GM21825 (cell line): ENCODE measurements at regions not wholly inside any gene's neighbourhood (a gene's known extent, or its start where the extent isn't known, plus 50 kb on each side); places are given as distances from the start of the nearest gene placed in this dataset.
A peak's percentile ranks its signal among the peaks of the same experiment; 100 is the strongest.
"Not testable (repeated sequence)": the region's sequence is repeated elsewhere in the genome, so short reads cannot be mapped to it uniquely, and the experiment has no call there.

Source experiments
- ATAC-seq: cut with Tn5 transposase; IDR thresholded peaks from one replicate; pipeline ENCODE4 v1.9.1; 2021; ENCODE audit warnings: mild to moderate bottlenecking, moderate library complexity; ENCODE audit not compliant: unreplicated experiment

DNA sequence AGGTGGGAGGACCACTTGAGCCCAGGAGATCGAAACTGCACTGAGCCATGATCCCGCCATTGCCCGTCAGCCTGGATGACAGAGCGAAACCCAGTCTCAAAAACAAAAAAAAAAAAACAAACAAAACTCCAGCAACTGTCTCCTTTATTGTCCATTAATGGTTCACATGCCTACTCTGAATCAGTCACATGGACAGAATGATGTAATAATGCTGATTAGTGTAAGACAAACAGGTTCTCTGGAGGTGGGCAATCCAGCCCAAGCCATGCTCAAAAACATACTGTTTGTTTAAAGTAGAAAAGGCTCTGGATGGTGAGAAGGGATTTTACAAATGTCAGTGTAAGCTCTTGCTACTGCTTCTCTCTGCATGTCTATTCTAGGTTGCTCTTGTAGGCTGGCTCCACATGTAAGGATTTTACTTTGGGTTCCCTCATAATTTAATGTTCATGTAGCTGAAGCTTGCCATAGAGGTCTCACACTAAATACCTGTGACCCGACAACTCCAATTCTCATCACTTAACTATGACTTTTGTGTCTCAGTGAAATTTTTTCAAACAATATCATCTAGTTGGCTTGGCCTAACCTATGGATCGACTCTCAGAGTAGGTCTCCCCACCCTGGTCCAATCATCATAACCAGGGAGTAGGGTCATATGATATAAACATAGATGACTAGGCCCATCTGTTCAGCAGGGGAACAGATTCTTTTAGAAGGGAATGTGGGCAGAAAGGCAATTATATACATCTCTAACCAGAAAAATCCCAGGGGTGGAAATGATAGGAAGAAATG lies 83.9 kb upstream of the SLC39A10 start:
- ATAC-seq = no peak

GRCh38 chr2:195570329-195570728 lies 86.7 kb upstream of the SLC39A10 start:
- ATAC-seq = no peak

- ATAC-seq = no peak
Measured at GRCh38 chr2:195569255-195569654, 87.8 kb upstream of the SLC39A10 start.

DNA sequence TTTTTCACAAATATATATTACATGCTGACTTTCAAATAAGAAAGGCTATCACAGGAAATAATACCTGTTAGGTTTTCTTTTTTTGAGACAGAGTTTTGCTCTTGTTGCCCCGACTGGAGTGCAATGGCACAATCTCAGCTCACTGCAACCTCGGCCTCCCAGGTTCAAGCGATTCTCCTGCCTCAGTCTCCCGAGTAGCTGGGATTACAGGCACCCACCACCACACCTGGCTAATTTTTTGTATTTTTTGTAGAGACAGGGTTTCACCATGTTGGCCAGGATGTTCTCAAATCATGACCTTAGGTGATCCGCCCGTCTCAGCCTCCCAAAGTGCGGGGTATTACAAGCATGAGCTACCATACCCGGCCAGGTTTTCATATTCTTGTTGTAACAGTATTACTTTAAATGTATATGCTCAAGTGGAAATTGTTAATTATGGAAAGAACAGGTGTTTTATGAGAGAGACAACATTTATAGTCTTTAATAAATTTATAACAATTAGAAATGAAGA lies 92.3 kb upstream of the SLC39A10 start:
- not testable (repeated sequence) for ATAC-seq

DNA sequence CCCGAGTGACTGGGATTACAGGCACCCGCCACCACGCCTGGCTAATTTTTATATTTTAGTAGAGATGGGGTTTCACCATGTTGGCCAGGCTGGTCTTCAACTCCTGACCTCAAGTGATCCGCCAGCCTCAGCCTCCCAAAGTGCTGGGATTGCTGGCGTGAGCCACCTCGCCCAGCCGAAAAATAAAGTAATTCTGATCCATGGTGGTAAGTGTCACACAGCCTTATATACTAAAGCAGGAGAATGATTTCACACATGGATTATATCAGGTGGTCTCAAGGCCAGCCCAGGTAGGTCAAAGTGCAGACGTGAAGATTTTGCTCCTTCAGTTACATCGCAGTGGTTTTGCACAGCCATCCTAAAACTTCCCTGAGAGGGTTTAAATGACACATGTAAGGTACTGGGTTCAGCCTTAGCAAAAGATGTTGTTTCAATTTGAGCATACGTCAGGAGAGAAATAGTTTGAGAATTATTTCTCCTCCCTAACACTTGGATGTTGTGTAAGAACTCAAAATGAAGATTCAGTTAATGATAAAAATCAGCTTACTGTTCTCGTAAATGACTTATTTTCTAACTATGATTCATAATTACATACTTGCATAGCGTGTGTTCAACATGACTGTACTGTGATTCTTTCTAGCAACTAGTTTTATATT lies 93.0 kb upstream of the SLC39A10 start:
- ATAC-seq = no peak

DNA sequence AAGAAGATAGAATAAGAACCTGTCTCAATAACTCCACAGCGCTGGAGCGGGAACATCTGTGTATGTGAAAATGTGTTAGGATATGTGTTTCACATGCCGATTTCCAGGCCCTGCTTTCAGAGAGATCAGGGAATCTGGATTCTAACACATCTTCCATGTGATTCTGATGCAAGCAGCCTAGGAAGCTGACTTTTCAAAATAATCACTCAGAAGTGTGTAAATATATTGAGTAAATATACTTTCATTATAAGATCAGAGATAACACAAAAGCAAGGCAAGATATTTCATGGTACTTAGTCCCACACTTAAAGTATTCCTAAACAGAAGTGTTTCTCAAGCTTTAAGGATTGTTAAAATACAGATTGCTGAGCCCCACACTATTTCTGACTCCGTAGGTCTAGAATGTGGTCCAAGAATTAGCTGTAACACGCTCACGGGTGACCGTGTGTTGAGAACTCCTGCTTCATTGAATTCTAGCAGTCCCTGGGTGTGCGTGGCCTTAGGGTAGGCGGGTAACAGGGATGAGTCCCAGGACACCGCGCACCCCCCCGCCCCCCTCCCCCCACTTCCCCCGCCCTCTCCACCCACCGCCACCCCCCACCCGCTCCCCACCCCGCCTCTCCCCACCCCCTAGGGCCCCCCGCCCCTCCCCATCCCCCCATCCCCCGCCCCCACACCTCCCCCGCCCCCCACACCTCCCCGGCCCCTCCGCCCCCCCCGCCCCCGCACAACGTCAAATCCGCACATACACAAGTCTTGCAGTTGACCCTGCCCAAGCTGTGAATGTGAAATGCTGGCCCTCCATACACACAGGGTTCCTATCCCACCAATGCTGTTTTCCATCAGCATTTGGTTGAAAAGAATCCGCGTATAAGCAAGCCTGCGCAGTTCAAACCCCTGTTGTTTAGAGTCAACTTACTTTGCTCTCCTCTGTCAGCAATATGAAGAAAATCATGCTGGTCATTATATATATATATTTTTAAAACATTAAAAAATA lies 94.2 kb upstream of the SLC39A10 start:
- no peak for ATAC-seq

GRCh38 chr2:195561116-195561921 lies 95.7 kb upstream of the SLC39A10 start:
- peak; percentile 52 for ATAC-seq

DNA sequence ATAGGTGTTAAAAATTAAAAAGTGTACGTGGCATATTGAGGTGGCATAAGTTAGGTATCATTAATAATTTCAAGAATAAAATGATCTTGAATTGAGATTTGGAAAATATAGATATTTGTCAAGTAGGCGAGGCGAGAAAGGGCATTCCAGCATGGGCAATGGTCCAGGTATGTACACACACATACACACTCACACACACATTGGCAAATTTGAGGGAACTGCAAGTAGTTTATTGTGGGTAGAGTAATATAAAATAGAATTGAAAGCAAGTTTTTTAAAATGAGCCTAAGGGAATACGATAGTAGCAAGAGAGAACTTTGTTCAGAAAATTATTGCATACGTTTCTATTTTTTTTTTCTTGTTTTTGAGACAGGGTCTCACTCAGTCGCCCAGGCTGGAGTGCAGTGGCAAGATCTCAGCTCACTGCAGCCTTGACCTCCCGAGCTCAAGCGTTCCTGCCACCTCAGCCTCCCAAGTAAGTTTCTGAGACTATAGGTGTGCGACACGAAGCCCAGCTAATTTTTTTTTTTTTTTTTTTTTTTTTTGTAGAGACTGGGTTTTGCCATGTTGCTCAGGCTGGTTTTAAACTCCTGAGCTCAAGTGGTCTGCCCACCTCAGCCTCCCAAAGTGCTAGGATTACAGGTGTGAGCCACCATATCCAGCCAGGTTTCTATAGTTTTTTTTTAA lies 96.7 kb upstream of the SLC39A10 start:
- no peak for ATAC-seq

DNA sequence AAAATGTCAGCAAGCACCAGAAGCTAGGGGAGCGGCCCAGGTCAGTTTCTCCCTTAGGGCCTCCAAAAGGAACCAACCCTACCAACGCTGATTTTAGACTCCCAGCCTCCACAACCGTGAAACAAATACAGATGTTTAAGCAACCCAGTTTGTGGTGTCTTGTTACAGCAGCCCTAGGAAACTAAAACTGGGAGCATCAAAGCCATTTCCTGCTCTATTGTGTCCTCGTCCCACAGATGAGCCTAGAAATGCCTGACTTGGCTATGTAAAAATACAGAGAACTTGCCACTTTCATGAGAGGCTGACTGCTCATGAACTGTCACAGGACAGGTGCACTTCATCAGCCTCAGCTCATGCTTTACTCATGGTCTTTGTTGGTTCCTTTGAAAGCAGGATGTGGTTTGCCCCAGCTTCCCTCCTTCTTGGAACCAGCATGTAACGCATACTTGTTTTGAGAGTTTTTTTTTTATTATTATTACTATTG lies 97.6 kb upstream of the SLC39A10 start:
- peak; percentile 87 for ATAC-seq

- no peak for ATAC-seq
Measured at GRCh38 chr2:195555971-195556370, 101.1 kb upstream of the SLC39A10 start.

- no peak for ATAC-seq
Measured at GRCh38 chr2:195552581-195552980, 104.4 kb upstream of the SLC39A10 start.

DNA sequence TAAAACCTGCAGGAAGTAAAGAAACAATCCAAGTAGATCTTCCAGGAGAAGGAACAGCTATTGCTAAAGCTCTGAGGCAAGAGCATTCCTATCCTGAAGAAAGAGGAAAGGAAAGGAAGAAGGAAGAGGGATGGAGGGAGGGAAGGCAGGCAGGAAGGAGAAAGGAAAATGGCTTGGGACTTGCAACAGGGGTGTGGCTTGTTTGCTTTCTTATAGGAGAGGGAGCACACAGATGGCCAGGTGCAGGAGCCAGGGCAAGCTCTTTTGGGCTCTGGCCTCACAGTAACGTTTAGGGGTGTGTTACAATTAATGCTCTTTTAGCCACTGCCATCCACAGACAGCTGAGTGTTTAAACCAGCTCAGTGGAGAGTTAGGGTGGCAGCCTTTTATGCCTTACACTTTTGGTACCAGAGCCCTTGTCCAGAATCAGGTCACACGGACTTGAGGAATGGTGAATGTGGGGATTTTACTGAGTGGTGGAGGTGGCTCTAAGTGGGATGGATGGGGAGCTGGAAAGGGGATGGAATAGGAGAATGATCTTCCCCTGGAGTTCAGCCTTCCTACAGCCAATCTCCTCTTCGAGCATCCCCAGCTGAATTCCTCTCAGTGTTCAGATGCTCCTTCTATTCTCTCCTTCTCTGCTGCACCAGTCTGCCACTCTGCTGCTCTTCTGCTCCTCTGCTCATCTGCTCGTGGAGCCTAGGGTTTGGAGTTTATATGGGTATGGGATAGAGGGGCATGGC lies 108.7 kb upstream of the SLC39A10 start:
- ATAC-seq = no peak

DNA sequence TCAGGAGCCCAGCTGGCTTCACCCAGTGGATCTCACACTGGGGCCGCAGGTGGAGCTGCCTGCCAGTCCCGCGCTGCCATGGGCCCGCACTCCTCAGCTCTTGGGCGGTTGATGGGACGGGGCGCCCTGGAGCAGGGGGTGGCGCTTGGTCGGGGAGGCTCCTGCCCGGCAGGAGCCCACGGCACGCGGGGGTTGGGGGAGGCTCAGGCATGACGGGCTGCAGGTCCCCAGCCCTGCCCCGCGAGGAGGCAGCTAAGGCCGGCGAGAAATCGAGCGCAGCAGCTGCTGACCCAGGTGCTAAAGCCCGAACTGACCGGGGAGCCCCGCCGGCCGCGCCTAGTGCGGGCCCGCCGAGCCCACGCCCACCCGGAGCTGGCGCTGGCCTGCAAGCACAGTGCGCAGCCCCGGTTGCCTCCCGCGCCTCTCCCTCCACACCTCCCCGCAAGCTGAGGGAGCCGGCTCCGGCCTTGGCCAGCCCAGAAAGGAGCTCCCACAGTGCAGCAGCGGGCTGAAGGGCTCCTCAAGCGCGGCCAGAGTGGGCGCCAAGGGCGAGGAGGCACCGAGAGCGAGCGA lies 109.7 kb upstream of the SLC39A10 start:
- not testable (repeated sequence) for ATAC-seq

- ATAC-seq = no peak
Measured at GRCh38 chr2:195545811-195546210, 111.2 kb upstream of the SLC39A10 start.

DNA sequence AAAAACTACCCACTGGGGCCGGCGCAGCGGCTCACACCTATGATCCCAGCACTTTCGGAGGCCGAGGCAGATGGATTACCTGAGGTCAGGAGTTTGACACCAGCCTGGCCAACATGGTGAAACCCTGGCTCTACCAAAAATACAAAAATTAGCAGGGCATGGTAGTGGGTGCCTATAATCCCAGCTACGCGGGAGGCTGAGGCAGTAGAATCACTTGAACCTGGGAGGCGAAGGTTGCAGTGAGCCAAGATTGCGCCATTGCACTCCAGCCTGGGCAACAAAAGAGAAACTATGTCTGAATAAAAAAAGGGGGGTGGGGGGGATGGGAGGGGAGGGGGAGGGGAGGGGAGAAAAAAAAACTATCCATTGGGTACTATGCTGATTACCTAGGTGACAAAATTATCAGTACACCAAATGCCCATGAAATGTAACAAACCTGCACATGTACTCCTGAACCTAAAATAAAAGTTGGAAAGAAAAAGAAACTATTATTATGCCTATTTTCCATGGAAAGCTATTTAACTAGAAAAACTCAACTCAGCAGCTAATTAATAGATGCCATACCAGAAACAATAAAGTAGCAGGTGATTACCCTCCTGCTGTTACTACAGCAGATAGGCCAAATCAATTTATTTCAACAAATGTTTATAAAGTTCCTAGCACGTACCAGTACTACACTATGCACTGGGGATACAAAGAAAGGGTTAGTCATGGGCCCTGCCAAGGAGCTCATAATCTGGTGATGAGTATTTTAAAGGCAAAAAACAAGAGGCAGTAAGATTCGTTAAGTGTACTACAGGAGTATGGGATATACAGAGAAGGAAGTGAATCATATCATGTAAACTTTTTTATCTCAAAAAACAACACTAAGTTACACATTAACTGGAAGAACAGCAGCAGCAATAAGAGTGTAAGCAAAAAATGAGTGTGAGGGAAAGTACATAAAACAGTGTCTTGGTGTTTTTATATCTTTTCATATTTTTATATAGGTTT lies 112.8 kb upstream of the SLC39A10 start:
- peak; percentile 97 for ATAC-seq

GRCh38 chr2:195543063-195543462 lies 114.0 kb upstream of the SLC39A10 start:
- ATAC-seq = no peak

DNA sequence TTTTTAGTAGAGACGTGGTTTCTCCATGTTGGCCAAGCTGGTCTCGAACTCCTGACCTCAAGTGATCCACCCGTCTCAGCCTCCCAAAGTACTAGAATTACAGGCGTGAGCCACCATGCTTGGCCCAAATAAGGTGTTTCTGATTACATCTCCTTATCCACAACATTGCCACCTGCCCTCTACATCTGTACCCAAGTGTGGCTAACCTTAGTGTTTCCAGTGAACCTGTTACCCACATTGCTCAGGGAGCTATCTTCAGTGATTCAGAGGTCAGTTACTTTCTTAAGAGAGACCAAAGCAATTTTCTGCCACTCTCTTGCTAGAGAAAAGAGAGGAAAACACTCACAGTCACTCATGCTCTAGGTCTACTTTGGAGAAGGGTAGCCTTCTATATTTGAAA lies 115.0 kb upstream of the SLC39A10 start:
- no peak for ATAC-seq
